ENCODE measurements at regions not wholly inside any gene's neighbourhood (a gene's known extent, or its start where the extent isn't known, plus 50 kb on each side); places are given as distances from the start of the nearest gene placed in this dataset.
A peak's percentile ranks its signal among the peaks of the same experiment; 100 is the strongest.

- no peak for DNase-seq (ENCODE audit: low spot score)
Observed at GRCh38 chr1:234554218-234554697, 55.7 kb downstream of the IRF2BP2 start.

GRCh38 chr1:234553240-234554188 is 56.5 kb downstream of the IRF2BP2 start:
- peak; percentile 68 for DNase-seq (ENCODE audit: low spot score)

GRCh38 chr1:234551032-234551378 is 59.0 kb downstream of the IRF2BP2 start:
- no peak for DNase-seq (ENCODE audit: low spot score)

GRCh38 chr1:234550341-234551031 is 59.5 kb downstream of the IRF2BP2 start:
- DNase-seq (ENCODE audit: low spot score) = peak; percentile 32

- DNase-seq (ENCODE audit: low spot score) = no peak
Observed at GRCh38 chr1:234549447-234550021, 60.4 kb downstream of the IRF2BP2 start.

- DNase-seq (ENCODE audit: low spot score) = no peak
Observed at GRCh38 chr1:234546890-234547788, 62.8 kb downstream of the IRF2BP2 start.

GRCh38 chr1:234546387-234546704 is 63.6 kb downstream of the IRF2BP2 start:
- no peak for DNase-seq (ENCODE audit: low spot score)

GRCh38 chr1:234545517-234546386 is 64.2 kb downstream of the IRF2BP2 start:
- no peak for DNase-seq (ENCODE audit: low spot score)

GRCh38 chr1:234544087-234544579 is 65.2 kb upstream of the TARBP1 start:
- DNase-seq (ENCODE audit: low spot score) = peak; percentile 91

GRCh38 chr1:234543442-234544086 is 64.6 kb upstream of the TARBP1 start:
- peak; percentile 91 for DNase-seq (ENCODE audit: low spot score)

- DNase-seq (ENCODE audit: low spot score) = peak; percentile 23
Observed at GRCh38 chr1:234542211-234542850, 63.4 kb upstream of the TARBP1 start.

GRCh38 chr1:234541286-234541975 is 62.5 kb upstream of the TARBP1 start:
- no peak for DNase-seq (ENCODE audit: low spot score)

GRCh38 chr1:234540404-234540762 is 61.4 kb upstream of the TARBP1 start:
- no peak for DNase-seq (ENCODE audit: low spot score)

GRCh38 chr1:234539666-234540403 is 60.9 kb upstream of the TARBP1 start:
- DNase-seq (ENCODE audit: low spot score) = no peak

GRCh38 chr1:234538930-234539649 is 60.1 kb upstream of the TARBP1 start:
- no peak for DNase-seq (ENCODE audit: low spot score)

GRCh38 chr1:234538062-234538731 is 59.2 kb upstream of the TARBP1 start:
- no peak for DNase-seq (ENCODE audit: low spot score)

GRCh38 chr1:234537236-234537635 is 58.3 kb upstream of the TARBP1 start:
- no peak for DNase-seq (ENCODE audit: low spot score)

Measured in SK-N-DZ (cell line).